H9 (cell line): ENCODE measurements at regions not wholly inside any gene's neighbourhood (a gene's known extent, or its start where the extent isn't known, plus 50 kb on each side); places are given as distances from the start of the nearest gene placed in this dataset.

Source experiments
- DNase-seq: peaks from one replicate; pipeline ENCODE4 v3.0.0-alpha.2; 2017
- H2AFZ ChIP-seq: one replicate; pipeline ENCODE4 v1.6.1; 2013; ENCODE audit warnings: mild to moderate bottlenecking, low read length, control low read depth, moderate library complexity
- H2AK5ac ChIP-seq: 2 replicates; pipeline ENCODE4 v1.6.1; 2013; ENCODE audit warnings: low read length, control low read depth, mixed read lengths; ENCODE audit not compliant: insufficient read length
- H2BK120ac ChIP-seq: one replicate; pipeline ENCODE4 v1.6.1; 2013; ENCODE audit warnings: low read depth, mild to moderate bottlenecking, low read length, control low read depth, inconsistent platforms; ENCODE audit not compliant: poor library complexity, severe bottlenecking
- H2BK12ac ChIP-seq: 2 replicates; pipeline ENCODE4 v1.6.1; 2013; ENCODE audit warnings: low read length, control low read depth, mixed read lengths, low read depth; ENCODE audit not compliant: insufficient read length
- H2BK15ac ChIP-seq: 2 replicates; pipeline ENCODE4 v1.6.1; 2013; ENCODE audit warnings: low read depth, low read length, control low read depth
- H2BK20ac ChIP-seq: one replicate; pipeline ENCODE4 v1.6.1; 2013; ENCODE audit warnings: low read depth, mild to moderate bottlenecking, low read length, control low read depth, inconsistent platforms; ENCODE audit not compliant: poor library complexity, severe bottlenecking
- H2BK5ac ChIP-seq: 2 replicates; pipeline ENCODE4 v1.6.1; 2013; ENCODE audit warnings: low read length, control low read depth, mixed read lengths; ENCODE audit not compliant: insufficient read length
- H3K14ac ChIP-seq: 2 replicates; pipeline ENCODE4 v1.6.1; 2013; ENCODE audit warnings: low read length, control low read depth; ENCODE audit not compliant: insufficient read depth
- H3K18ac ChIP-seq: 2 replicates; pipeline ENCODE4 v1.6.1; 2013; ENCODE audit warnings: low read depth, mild to moderate bottlenecking, mixed read lengths, low read length, control low read depth; ENCODE audit not compliant: insufficient read length
- H3K23ac ChIP-seq: 2 replicates; pipeline ENCODE4 v1.6.1; 2013; ENCODE audit warnings: low read length, control low read depth, mixed read lengths, low read depth; ENCODE audit not compliant: insufficient read length
- H3K23me2 ChIP-seq: 2 replicates; pipeline ENCODE4 v1.6.1; 2013; ENCODE audit warnings: low read depth, mild to moderate bottlenecking, mixed read lengths, low read length, control low read depth; ENCODE audit not compliant: insufficient read length, poor library complexity, severe bottlenecking
- H3K27ac ChIP-seq: 2 replicates; pipeline ENCODE4 v1.5.1; 2013; ENCODE audit warnings: low read length, control low read depth, mixed read lengths, low read depth; ENCODE audit not compliant: insufficient read length
- H3K27me3 ChIP-seq: 2 replicates; pipeline ENCODE4 v1.6.1; 2013; ENCODE audit warnings: low read length, control low read depth, inconsistent platforms; ENCODE audit not compliant: insufficient read depth
- H3K4ac ChIP-seq: 2 replicates; pipeline ENCODE4 v1.6.1; 2013; ENCODE audit warnings: low read depth, mild to moderate bottlenecking, control low read depth, inconsistent platforms, low read length, moderate library complexity
- H3K4me1 ChIP-seq: 2 replicates; pipeline ENCODE4 v1.6.1; 2013; ENCODE audit warnings: low read length, control low read depth, inconsistent platforms; ENCODE audit not compliant: insufficient read depth
- H3K4me2 ChIP-seq: 2 replicates; pipeline ENCODE4 v1.6.1; 2013; ENCODE audit warnings: low read length, control low read depth, mixed read lengths; ENCODE audit not compliant: insufficient read length, insufficient read depth
- H3K56ac ChIP-seq: 2 replicates; pipeline ENCODE4 v1.6.1; 2013; ENCODE audit warnings: low read depth, mild to moderate bottlenecking, mixed read lengths, low read length, control low read depth; ENCODE audit not compliant: insufficient read length
- H3K79me1 ChIP-seq: 2 replicates; pipeline ENCODE4 v1.6.1; 2013; ENCODE audit warnings: low read depth, mild to moderate bottlenecking, moderate library complexity, low read length, control low read depth, inconsistent platforms; ENCODE audit not compliant: insufficient read depth, poor library complexity, severe bottlenecking
- H3K79me2 ChIP-seq: 2 replicates; pipeline ENCODE4 v1.6.1; 2013; ENCODE audit warnings: low read length, control low read depth, inconsistent platforms; ENCODE audit not compliant: insufficient read depth
- H3K9ac ChIP-seq: 2 replicates; pipeline ENCODE4 v1.6.1; 2013; ENCODE audit warnings: low read length, control low read depth, mixed read lengths; ENCODE audit not compliant: insufficient read length; ENCODE audit errors: extremely low read depth
- H3K9me3 ChIP-seq: one replicate; pipeline ENCODE4 v1.6.1; 2013; ENCODE audit warnings: low read depth, low read length, inconsistent platforms; ENCODE audit not compliant: control insufficient read depth
- H3T11ph ChIP-seq: one replicate; pipeline ENCODE4 v1.6.1; 2013; ENCODE audit warnings: mild to moderate bottlenecking, low read length, control low read depth, inconsistent platforms
- H4K20me1 ChIP-seq: one replicate; pipeline ENCODE4 v1.6.1; 2013; ENCODE audit not compliant: control insufficient read depth, insufficient read length, insufficient read depth
- H4K5ac ChIP-seq: 2 replicates; pipeline ENCODE4 v1.6.1; 2013; ENCODE audit warnings: low read depth, mild to moderate bottlenecking, mixed read lengths, low read length, control low read depth; ENCODE audit not compliant: insufficient read length
- H4K8ac ChIP-seq: replicated peaks from 2 replicates; pipeline ENCODE4 v1.6.1; 2013; ENCODE audit warnings: low read length, control low read depth, mixed read lengths, low read depth; ENCODE audit not compliant: insufficient read length
- H4K91ac ChIP-seq: 2 replicates; pipeline ENCODE4 v1.6.1; 2013; ENCODE audit warnings: low read depth, mild to moderate bottlenecking, moderate library complexity, mixed read lengths, low read length, control low read depth; ENCODE audit not compliant: insufficient read length
- H3K27ac Mint-ChIP-seq, 3 experiments: 2 replicates in 2 of 3; 3 replicates in 1 of 3; pipeline ENCODE4 v1.8.0; 2020 to 2021; ENCODE audit warnings: mixed read lengths in 3 of 3, mild to moderate bottlenecking in 1 of 3, moderate library complexity in 1 of 3
- H3K27me3 Mint-ChIP-seq: 2 replicates; pipeline ENCODE4 v1.8.0; 2021; ENCODE audit warnings: low read depth, mild to moderate bottlenecking, moderate library complexity, mixed read lengths
- H3K36me3 Mint-ChIP-seq, 3 experiments: 2 replicates in 2 of 3; 3 replicates in 1 of 3; pipeline ENCODE4 v1.8.0; 2020 to 2021; ENCODE audit warnings: low read depth in 3 of 3, mixed read lengths in 3 of 3; ENCODE audit not compliant: insufficient read depth in 1 of 3
- H3K4me1 Mint-ChIP-seq, 2 experiments: 2 replicates each; pipeline ENCODE4 v1.8.0; 2020; ENCODE audit warnings: mixed read lengths in 2 of 2
- H3K4me3 Mint-ChIP-seq, 2 experiments: 2 replicates in 1 of 2; 3 replicates in 1 of 2; pipeline ENCODE4 v1.8.0; 2020 to 2021; ENCODE audit warnings: mild to moderate bottlenecking in 2 of 2, mixed read lengths in 2 of 2, moderate library complexity in 1 of 2
- H3K9me3 Mint-ChIP-seq, 2 experiments: 2 replicates in 1 of 2; 3 replicates in 1 of 2; pipeline ENCODE4 v1.8.0; 2020; ENCODE audit warnings: mild to moderate bottlenecking in 2 of 2, mixed read lengths in 2 of 2, moderate library complexity in 1 of 2
- TF ChIP-seq, protein P1 (sequence below): fragments of 200-600 bp; sonication (generic); conservative IDR thresholded peaks from 3 replicates; pipeline ENCODE4 v1.8.0; 2021; ENCODE audit warnings: antibody characterized with exemption, mild to moderate bottlenecking

DNA sequence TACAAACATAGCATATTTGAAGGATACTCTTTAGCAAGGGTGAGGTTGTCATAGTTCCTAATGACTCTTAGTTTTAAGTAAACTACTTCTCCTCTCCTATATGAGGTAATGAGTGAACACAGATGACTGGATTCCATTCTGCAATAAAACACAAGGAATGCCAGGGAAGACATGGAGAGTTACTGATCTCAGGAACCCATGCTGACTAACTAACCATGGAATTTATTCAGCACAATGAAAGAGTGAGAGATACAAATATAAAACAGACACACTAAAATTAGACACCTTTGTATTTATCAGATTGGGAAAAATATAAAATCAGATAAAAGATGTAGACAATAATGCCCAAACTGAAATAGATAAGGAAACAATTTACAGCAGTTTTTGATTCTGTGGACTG lies 1525.9 kb upstream of the SLC10A2 start:
- H3K56ac ChIP-seq: no peak overlapping the region
- H4K20me1 ChIP-seq: no peaks in the 10 kb centered on the region
- H4K5ac ChIP-seq: no peak overlapping the region
- no peak overlapping the region for H2AFZ ChIP-seq
- Mint-ChIP-seq H3K4me1 (no peaks in the 10 kb centered on the region), H3K27ac (no peak overlapping the region), H3K27me3 (no peaks in the 10 kb centered on the region; the same call in 1 of the 2 replicates), H3K4me3 (no peak overlapping the region), H3K36me3 (no peaks in the 10 kb centered on the region; a peak in 1 of 7 replicates), H3K9me3 (no peaks in the 10 kb centered on the region)
- H2BK12ac ChIP-seq: no peak overlapping the region
- no peak overlapping the region for H3K27ac ChIP-seq
- H3K23me2 ChIP-seq: no peaks in the 10 kb centered on the region
- H3K9ac ChIP-seq: no peak overlapping the region
- no peaks in the 10 kb centered on the region for H3K79me2 ChIP-seq
- H2BK5ac ChIP-seq: no peak overlapping the region
- H2AK5ac ChIP-seq: no peak overlapping the region
- no peaks in the 10 kb centered on the region for H3K27me3 ChIP-seq
- H3K4me1 ChIP-seq: no peaks in the 10 kb centered on the region
- TF ChIP-seq, protein P1, sequence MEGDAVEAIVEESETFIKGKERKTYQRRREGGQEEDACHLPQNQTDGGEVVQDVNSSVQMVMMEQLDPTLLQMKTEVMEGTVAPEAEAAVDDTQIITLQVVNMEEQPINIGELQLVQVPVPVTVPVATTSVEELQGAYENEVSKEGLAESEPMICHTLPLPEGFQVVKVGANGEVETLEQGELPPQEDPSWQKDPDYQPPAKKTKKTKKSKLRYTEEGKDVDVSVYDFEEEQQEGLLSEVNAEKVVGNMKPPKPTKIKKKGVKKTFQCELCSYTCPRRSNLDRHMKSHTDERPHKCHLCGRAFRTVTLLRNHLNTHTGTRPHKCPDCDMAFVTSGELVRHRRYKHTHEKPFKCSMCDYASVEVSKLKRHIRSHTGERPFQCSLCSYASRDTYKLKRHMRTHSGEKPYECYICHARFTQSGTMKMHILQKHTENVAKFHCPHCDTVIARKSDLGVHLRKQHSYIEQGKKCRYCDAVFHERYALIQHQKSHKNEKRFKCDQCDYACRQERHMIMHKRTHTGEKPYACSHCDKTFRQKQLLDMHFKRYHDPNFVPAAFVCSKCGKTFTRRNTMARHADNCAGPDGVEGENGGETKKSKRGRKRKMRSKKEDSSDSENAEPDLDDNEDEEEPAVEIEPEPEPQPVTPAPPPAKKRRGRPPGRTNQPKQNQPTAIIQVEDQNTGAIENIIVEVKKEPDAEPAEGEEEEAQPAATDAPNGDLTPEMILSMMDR: no peak
- H3T11ph ChIP-seq: no peak overlapping the region
- no peak overlapping the region for H3K23ac ChIP-seq
- H3K18ac ChIP-seq: no peak overlapping the region
- no peak overlapping the region for H3K4me2 ChIP-seq
- no peaks in the 10 kb centered on the region for H3K9me3 ChIP-seq
- H4K91ac ChIP-seq: no peak overlapping the region
- no peak overlapping the region for H2BK120ac ChIP-seq
- no peak for DNase-seq
- H4K8ac ChIP-seq: no peak overlapping the region
- no peak overlapping the region for H2BK20ac ChIP-seq
- H3K14ac ChIP-seq: no peak overlapping the region
- H3K4ac ChIP-seq: no peak overlapping the region
- H3K79me1 ChIP-seq: no peaks in the 10 kb centered on the region
- no peak overlapping the region for H2BK15ac ChIP-seq
